ENCODE measurements at regions not wholly inside any gene's neighbourhood (a gene's known extent, or its start where the extent isn't known, plus 50 kb on each side); places are given as distances from the start of the nearest gene placed in this dataset.

GRCh38 chr4:60945641-60946040 is 254.5 kb upstream of the ADGRL3 start:
- H3K4me1 ChIP-seq (ENCODE audit: control insufficient read depth, insufficient read depth, low read length): no peaks in the 10 kb centered on the region
- H3K9me3 ChIP-seq (ENCODE audit: control insufficient read depth, insufficient read depth, low read length): no peaks in the 10 kb centered on the region
- no peaks in the 10 kb centered on the region for H3K36me3 ChIP-seq (ENCODE audit: control insufficient read depth, insufficient read depth, low read length)
- no peaks in the 10 kb centered on the region for H3K27me3 ChIP-seq (ENCODE audit: control insufficient read depth, insufficient read depth, low read length)
- H3K4me3 ChIP-seq (ENCODE audit: low read length): no peak overlapping the region
- WGBS (ENCODE audit: insufficient coverage, insufficient read length): no CpG with 5 or more reads among the region's 4 CpGs
- no peak overlapping the region for H3K27ac ChIP-seq (ENCODE audit: low read length)
- no peak for DNase-seq (ENCODE audit: low read depth, low spot score)

DNA sequence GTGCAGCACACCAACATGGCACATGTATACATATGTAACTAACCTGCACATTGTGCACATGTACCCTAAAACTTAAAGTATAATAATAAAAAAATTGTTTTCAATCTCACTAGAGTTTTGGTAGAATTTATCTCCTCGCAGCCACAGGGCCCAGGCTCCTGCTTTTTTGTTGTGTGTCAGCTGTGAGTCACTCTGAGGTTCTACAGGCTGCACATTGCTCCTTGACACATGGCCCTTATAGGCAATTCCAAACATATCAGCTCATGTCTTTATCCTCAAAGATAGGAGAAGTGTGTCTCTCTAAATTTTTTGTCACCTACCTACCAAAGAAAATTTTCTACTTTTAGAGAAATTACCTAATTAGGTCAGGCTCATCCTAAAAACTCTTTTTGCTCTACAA is 252.1 kb upstream of the ADGRL3 start:
- H3K9me3 ChIP-seq (ENCODE audit: control insufficient read depth, insufficient read depth, low read length): no peaks in the 10 kb centered on the region
- H3K4me3 ChIP-seq (ENCODE audit: low read length): no peak overlapping the region
- H3K36me3 ChIP-seq (ENCODE audit: control insufficient read depth, insufficient read depth, low read length): no peaks in the 10 kb centered on the region
- no peak overlapping the region for H3K27ac ChIP-seq (ENCODE audit: low read length)
- DNase-seq (ENCODE audit: low read depth, low spot score): no peak
- H3K27me3 ChIP-seq (ENCODE audit: control insufficient read depth, insufficient read depth, low read length): no peaks in the 10 kb centered on the region
- WGBS (ENCODE audit: insufficient coverage, insufficient read length): no CpG with 5 or more reads among the region's 1 CpG
- H3K4me1 ChIP-seq (ENCODE audit: control insufficient read depth, insufficient read depth, low read length): no peaks in the 10 kb centered on the region

- Histone ChIP-seq H3K4me1 (ENCODE audit: control insufficient read depth, insufficient read depth, low read length) (no peaks in the 10 kb centered on the region), H3K36me3 (ENCODE audit: control insufficient read depth, insufficient read depth, low read length) (no peaks in the 10 kb centered on the region), H3K9me3 (ENCODE audit: control insufficient read depth, insufficient read depth, low read length) (no peaks in the 10 kb centered on the region), H3K4me3 (ENCODE audit: low read length) (no peak overlapping the region), H3K27me3 (ENCODE audit: control insufficient read depth, insufficient read depth, low read length) (no peaks in the 10 kb centered on the region), H3K27ac (ENCODE audit: low read length) (no peak overlapping the region)
- no peak for DNase-seq (ENCODE audit: low read depth, low spot score)
- no CpG with 5 or more reads among the region's 2 CpGs for WGBS (ENCODE audit: insufficient coverage, insufficient read length)
These were observed 247.2 kb upstream of the ADGRL3 start for GRCh38 chr4:60952921-60953320.

DNA sequence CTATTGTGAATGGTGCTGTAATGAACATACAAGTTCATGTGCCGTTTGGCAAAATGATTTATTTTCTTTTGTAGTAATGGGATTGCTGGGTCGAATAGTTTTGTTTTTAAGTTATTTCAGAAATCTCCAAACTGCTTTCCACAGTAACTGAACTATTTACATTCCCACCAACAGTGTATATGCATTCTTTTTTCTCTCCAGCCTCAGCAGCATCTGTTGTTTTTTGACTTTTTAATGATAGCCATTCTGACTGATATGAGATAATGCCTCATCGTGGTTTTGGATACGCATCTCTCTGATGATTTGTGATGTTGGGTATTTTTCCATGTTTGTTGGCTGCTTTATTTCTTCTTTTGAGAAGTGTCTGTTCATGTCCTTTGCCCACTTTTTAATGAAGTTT is 246.3 kb upstream of the ADGRL3 start:
- Histone ChIP-seq H3K9me3 (ENCODE audit: control insufficient read depth, insufficient read depth, low read length) (no peaks in the 10 kb centered on the region), H3K36me3 (ENCODE audit: control insufficient read depth, insufficient read depth, low read length) (no peaks in the 10 kb centered on the region), H3K27me3 (ENCODE audit: control insufficient read depth, insufficient read depth, low read length) (no peaks in the 10 kb centered on the region), H3K27ac (ENCODE audit: low read length) (no peak overlapping the region), H3K4me3 (ENCODE audit: low read length) (no peak overlapping the region), H3K4me1 (ENCODE audit: control insufficient read depth, insufficient read depth, low read length) (no peaks in the 10 kb centered on the region)
- no peak for DNase-seq (ENCODE audit: low read depth, low spot score)
- WGBS (ENCODE audit: insufficient coverage, insufficient read length): no CpG with 5 or more reads among the region's 4 CpGs

DNA sequence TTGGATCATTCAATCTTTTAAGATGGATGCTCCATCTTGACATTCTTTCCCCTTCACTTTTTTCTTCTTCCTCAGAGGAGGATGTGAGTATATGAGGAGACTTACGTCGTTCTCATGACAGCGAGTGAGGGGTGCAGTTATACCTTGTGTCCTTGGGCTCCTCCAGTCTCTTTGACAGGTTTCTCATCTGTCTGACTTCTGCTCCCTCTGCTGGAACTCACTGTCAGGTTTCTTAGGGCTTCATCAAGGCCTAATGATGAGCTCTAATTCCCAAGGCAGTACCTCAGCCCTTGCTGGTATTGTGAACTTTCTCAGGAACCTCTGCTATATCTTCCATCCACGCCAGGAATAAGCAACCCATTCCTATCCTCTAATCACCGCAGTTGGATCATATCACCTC is 237.8 kb upstream of the ADGRL3 start:
- Histone ChIP-seq H3K36me3 (ENCODE audit: control insufficient read depth, insufficient read depth, low read length) (no peaks in the 10 kb centered on the region), H3K4me3 (ENCODE audit: low read length) (no peak overlapping the region), H3K4me1 (ENCODE audit: control insufficient read depth, insufficient read depth, low read length) (no peaks in the 10 kb centered on the region), H3K9me3 (ENCODE audit: control insufficient read depth, insufficient read depth, low read length) (no peaks in the 10 kb centered on the region), H3K27me3 (ENCODE audit: control insufficient read depth, insufficient read depth, low read length) (no peaks in the 10 kb centered on the region), H3K27ac (ENCODE audit: low read length) (no peak overlapping the region)
- peak; percentile 5 for DNase-seq (ENCODE audit: low read depth, low spot score)
- no CpG with 5 or more reads among the region's 5 CpGs for whole genome bisulfite sequencing (ENCODE audit: insufficient coverage, insufficient read length)

DNA sequence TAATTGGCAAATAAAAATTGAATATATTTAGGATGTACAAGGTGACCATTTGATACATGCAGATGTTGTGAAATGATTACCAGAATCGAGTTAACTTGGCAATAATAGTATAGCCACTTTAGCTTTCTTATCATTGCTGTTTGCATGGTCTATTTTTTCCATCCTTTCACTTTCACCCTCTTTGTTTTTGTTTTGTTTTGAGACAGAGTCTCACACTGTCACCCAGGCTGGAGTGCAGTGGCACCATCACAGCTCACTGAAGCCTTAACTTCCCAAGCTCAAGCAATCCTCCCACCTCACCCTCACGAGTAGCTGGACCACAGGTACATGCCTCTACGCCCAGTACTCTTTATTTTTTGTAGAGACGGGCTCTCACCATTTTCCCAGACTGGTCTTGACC is 218.6 kb upstream of the ADGRL3 start:
- Histone ChIP-seq H3K36me3 (ENCODE audit: control insufficient read depth, insufficient read depth, low read length) (no peaks in the 10 kb centered on the region), H3K9me3 (ENCODE audit: control insufficient read depth, insufficient read depth, low read length) (no peaks in the 10 kb centered on the region), H3K27me3 (ENCODE audit: control insufficient read depth, insufficient read depth, low read length) (no peaks in the 10 kb centered on the region), H3K4me1 (ENCODE audit: control insufficient read depth, insufficient read depth, low read length) (no peaks in the 10 kb centered on the region), H3K27ac (ENCODE audit: low read length) (no peak overlapping the region), H3K4me3 (ENCODE audit: low read length) (no peak overlapping the region)
- no peak for DNase-seq (ENCODE audit: low read depth, low spot score)
- no CpG with 5 or more reads among the region's 4 CpGs for WGBS (ENCODE audit: insufficient coverage, insufficient read length)

DNA sequence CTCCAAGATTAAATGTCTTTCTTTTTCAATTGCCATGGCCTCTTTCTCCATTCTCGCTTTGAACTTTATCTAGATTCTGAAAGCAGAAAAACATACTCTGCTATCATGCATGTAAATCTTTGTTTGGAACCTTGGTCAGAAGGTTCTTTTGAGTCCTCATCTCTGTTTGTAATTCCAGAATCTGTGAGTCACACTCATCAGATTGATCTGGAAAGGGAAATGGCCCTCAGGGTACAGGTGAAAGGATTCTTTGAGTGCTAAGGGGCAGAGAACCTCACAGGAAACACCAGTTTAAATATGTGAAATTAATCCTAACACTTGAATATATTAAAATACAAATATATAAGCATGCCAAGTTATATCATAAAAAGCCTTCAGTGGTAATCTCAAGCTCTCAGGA is 211.0 kb upstream of the ADGRL3 start:
- no CpG with 5 or more reads among the region's 1 CpG for WGBS (ENCODE audit: insufficient coverage, insufficient read length)
- H3K27ac ChIP-seq (ENCODE audit: low read length): no peak overlapping the region

DNA sequence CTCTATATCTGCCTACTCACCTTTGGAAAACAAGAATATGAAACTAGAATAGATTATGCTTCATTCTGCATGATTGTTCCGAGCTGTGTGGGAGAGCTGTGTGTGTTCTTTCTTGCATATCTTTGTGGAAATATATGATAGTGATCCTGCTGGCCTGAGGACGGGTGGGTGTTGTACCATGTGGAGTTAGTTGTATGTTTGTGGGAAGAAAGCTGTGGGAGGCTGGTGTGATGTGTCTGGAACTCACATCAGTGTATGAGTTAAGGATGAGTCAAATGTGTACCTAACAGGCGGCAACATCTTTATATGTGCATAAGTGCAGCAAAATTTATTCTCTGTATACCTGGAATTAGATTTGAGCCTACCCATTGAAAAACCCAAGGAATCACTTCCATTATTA is 208.1 kb upstream of the ADGRL3 start:
- H3K36me3 ChIP-seq (ENCODE audit: control insufficient read depth, insufficient read depth, low read length): no peaks in the 10 kb centered on the region
- no peaks in the 10 kb centered on the region for H3K9me3 ChIP-seq (ENCODE audit: control insufficient read depth, insufficient read depth, low read length)
- no peak overlapping the region for H3K4me3 ChIP-seq (ENCODE audit: low read length)
- DNase-seq (ENCODE audit: low read depth, low spot score): no peak
- H3K4me1 ChIP-seq (ENCODE audit: control insufficient read depth, insufficient read depth, low read length): no peaks in the 10 kb centered on the region
- no peaks in the 10 kb centered on the region for H3K27me3 ChIP-seq (ENCODE audit: control insufficient read depth, insufficient read depth, low read length)
- WGBS (ENCODE audit: insufficient coverage, insufficient read length): no CpG with 5 or more reads among the region's 3 CpGs
- no peak overlapping the region for H3K27ac ChIP-seq (ENCODE audit: low read length)

More for the DNA sequence above, 211.0 kb upstream of the ADGRL3 start:
- no peaks in the 10 kb centered on the region for H3K4me1 ChIP-seq (ENCODE audit: control insufficient read depth, insufficient read depth, low read length)
- DNase-seq (ENCODE audit: low read depth, low spot score): no peak
- H3K27me3 ChIP-seq (ENCODE audit: control insufficient read depth, insufficient read depth, low read length): no peaks in the 10 kb centered on the region
- no peak overlapping the region for H3K4me3 ChIP-seq (ENCODE audit: low read length)
- no peaks in the 10 kb centered on the region for H3K9me3 ChIP-seq (ENCODE audit: control insufficient read depth, insufficient read depth, low read length)
- no peaks in the 10 kb centered on the region for H3K36me3 ChIP-seq (ENCODE audit: control insufficient read depth, insufficient read depth, low read length)

DNA sequence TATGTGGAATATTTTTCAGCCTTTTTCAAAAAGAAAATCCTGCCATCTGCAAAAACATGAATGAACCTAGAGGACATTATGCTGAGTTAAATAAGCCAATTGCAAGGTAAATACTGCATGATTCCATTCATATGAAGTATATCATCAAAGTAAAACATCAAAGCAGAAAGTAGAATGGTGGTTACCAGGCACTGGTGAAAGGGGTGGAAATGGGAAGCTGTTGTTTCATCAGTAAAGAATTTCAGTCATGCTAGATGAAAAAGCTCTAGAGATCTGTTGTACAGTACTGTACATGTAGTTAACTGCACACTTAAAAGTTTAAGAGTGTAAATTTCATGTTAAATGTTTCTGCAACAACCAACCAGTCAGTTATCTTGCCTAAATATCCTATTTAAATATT is 196.8 kb upstream of the ADGRL3 start:
- no peak for DNase-seq (ENCODE audit: low read depth, low spot score)
- Histone ChIP-seq H3K9me3 (ENCODE audit: control insufficient read depth, insufficient read depth, low read length) (no peaks in the 10 kb centered on the region), H3K36me3 (ENCODE audit: control insufficient read depth, insufficient read depth, low read length) (no peaks in the 10 kb centered on the region), H3K27me3 (ENCODE audit: control insufficient read depth, insufficient read depth, low read length) (no peaks in the 10 kb centered on the region), H3K4me1 (ENCODE audit: control insufficient read depth, insufficient read depth, low read length) (no peaks in the 10 kb centered on the region), H3K4me3 (ENCODE audit: low read length) (no peak overlapping the region), H3K27ac (ENCODE audit: low read length) (no peak overlapping the region)

DNA sequence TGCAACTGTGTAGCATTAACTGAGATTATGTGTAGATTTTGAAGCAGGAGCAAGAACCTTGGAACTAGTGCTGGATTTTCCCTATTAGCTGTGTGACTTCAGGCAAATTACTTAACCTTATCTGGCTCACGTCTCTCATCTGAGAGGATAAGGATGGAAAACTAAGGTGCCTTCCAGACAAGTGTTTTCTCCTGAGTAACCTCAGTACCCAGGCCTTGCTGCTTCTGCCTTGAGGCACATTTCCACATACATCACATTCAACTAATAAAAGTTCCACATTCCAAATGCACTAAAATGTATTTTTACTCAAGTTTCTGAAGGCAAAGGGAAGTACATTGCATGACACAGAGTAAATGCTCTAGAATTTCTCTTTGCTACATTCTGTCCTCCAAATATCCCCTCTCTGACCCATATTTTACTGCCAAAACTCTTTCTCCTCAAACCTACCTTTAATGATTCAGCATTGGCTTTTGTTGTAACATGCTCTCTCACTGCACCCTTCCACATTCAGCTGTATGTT is 195.4 kb upstream of the ADGRL3 start:
- no peak overlapping the region for H3K27ac ChIP-seq (ENCODE audit: low read length)
- no peaks in the 10 kb centered on the region for H3K4me1 ChIP-seq (ENCODE audit: control insufficient read depth, insufficient read depth, low read length)
- no peaks in the 10 kb centered on the region for H3K9me3 ChIP-seq (ENCODE audit: control insufficient read depth, insufficient read depth, low read length)
- H3K27me3 ChIP-seq (ENCODE audit: control insufficient read depth, insufficient read depth, low read length): no peaks in the 10 kb centered on the region
- WGBS (ENCODE audit: insufficient coverage, insufficient read length): no CpG with 5 or more reads among the region's 1 CpG
- no peaks in the 10 kb centered on the region for H3K36me3 ChIP-seq (ENCODE audit: control insufficient read depth, insufficient read depth, low read length)
- no peak overlapping the region for H3K4me3 ChIP-seq (ENCODE audit: low read length)
- DNase-seq (ENCODE audit: low read depth, low spot score): no peak

- Histone ChIP-seq H3K9me3 (ENCODE audit: control insufficient read depth, insufficient read depth, low read length) (no peaks in the 10 kb centered on the region), H3K4me3 (ENCODE audit: low read length) (no peak overlapping the region), H3K36me3 (ENCODE audit: control insufficient read depth, insufficient read depth, low read length) (no peaks in the 10 kb centered on the region), H3K27ac (ENCODE audit: low read length) (no peak overlapping the region), H3K27me3 (ENCODE audit: control insufficient read depth, insufficient read depth, low read length) (no peaks in the 10 kb centered on the region), H3K4me1 (ENCODE audit: control insufficient read depth, insufficient read depth, low read length) (no peaks in the 10 kb centered on the region)
- DNase-seq (ENCODE audit: low read depth, low spot score): no peak
- WGBS (ENCODE audit: insufficient coverage, insufficient read length): no CpG with 5 or more reads among the region's 2 CpGs
These were observed 189.1 kb upstream of the ADGRL3 start for GRCh38 chr4:61011051-61011450.

Measured in iPS DF 6.9 (cell line).